ENCODE measurements at regions not wholly inside any gene's neighbourhood (a gene's known extent, or its start where the extent isn't known, plus 50 kb on each side); places are given as distances from the start of the nearest gene placed in this dataset.

- no peaks in the 10 kb centered on the region for H4K20me1 ChIP-seq (ENCODE audit: insufficient read depth, low read length)
- no peaks in the 10 kb centered on the region for H3K9me3 ChIP-seq (replicated peaks; ENCODE audit: insufficient read depth, low read length)
- H3F3A ChIP-seq (ENCODE audit: insufficient read depth, low read length), result no peaks in the 10 kb centered on the region
- H3K27ac ChIP-seq (ENCODE audit: low read length), result no peak overlapping the region; the same call in 1 of the 2 replicates
- peak overlapping the region; percentile 33; the same call in 1 of the 2 replicates for H3K4me2 ChIP-seq (ENCODE audit: low read depth, low read length)
- no peak overlapping the region for H3K9ac ChIP-seq (ENCODE audit: low read length)
- DNase-seq, result peak; percentile 47
- no peak for TF ChIP-seq CTCF (IDR thresholded peaks at IDR 0.05; ENCODE audit: low read length)
- no peak for TF ChIP-seq EZH2 (optimal IDR thresholded peaks at IDR 0.05; ENCODE audit: low read depth, low read length)
- no peak for TF ChIP-seq EZH2phosphoT487 (IDR thresholded peaks at IDR 0.05; ENCODE audit: low read length)
- no peaks in the 10 kb centered on the region for H3K79me2 ChIP-seq (ENCODE audit: low read length)
- no peaks in the 10 kb centered on the region for H3K27me3 ChIP-seq (replicated peaks; ENCODE audit: insufficient read depth, low read length)
- H3K9me2 ChIP-seq (replicated peaks; ENCODE audit: insufficient read depth, low read length), result no peaks in the 10 kb centered on the region
- H2AFZ ChIP-seq (ENCODE audit: low read length), result no peak overlapping the region
- H3K36me3 ChIP-seq (replicated peaks; ENCODE audit: insufficient read depth, low read length), result no peaks in the 10 kb centered on the region
- no peak overlapping the region for H3K4me3 ChIP-seq (ENCODE audit: low read length)
- H3K4me1 ChIP-seq (ENCODE audit: low read length), result peaks cover 19% of the 10 kb centered on the region
Observed at GRCh38 chr5:40378396-40379177, 301.1 kb upstream of the PTGER4 start.

GRCh38 chr5:40376566-40376965 lies 303.1 kb upstream of the PTGER4 start:
- Histone ChIP-seq H3K9me2 (replicated peaks; ENCODE audit: insufficient read depth, low read length) (no peaks in the 10 kb centered on the region), H3F3A (ENCODE audit: insufficient read depth, low read length) (no peaks in the 10 kb centered on the region), H3K27ac (ENCODE audit: low read length) (no peak overlapping the region), H3K4me1 (ENCODE audit: low read length) (peaks cover 16% of the 10 kb centered on the region), H3K79me2 (ENCODE audit: low read length) (no peaks in the 10 kb centered on the region), H4K20me1 (ENCODE audit: insufficient read depth, low read length) (no peaks in the 10 kb centered on the region), H3K27me3 (replicated peaks; ENCODE audit: insufficient read depth, low read length) (no peaks in the 10 kb centered on the region), H3K9me3 (replicated peaks; ENCODE audit: insufficient read depth, low read length) (no peaks in the 10 kb centered on the region), H2AFZ (ENCODE audit: low read length) (no peak overlapping the region), H3K9ac (ENCODE audit: low read length) (no peak overlapping the region), H3K36me3 (replicated peaks; ENCODE audit: insufficient read depth, low read length) (no peaks in the 10 kb centered on the region), H3K4me3 (ENCODE audit: low read length) (no peak overlapping the region), H3K4me2 (ENCODE audit: low read depth, low read length) (no peak overlapping the region)
- no peak for DNase-seq
- TF ChIP-seq EZH2 (optimal IDR thresholded peaks at IDR 0.05; ENCODE audit: low read depth, low read length) (no peak), CTCF (IDR thresholded peaks at IDR 0.05; ENCODE audit: low read length) (no peak), EZH2phosphoT487 (IDR thresholded peaks at IDR 0.05; ENCODE audit: low read length) (no peak)

- TF ChIP-seq EZH2 (optimal IDR thresholded peaks at IDR 0.05; ENCODE audit: low read depth, low read length) (no peak), EZH2phosphoT487 (IDR thresholded peaks at IDR 0.05; ENCODE audit: low read length) (no peak), CTCF (IDR thresholded peaks at IDR 0.05; ENCODE audit: low read length) (no peak)
- H3F3A ChIP-seq (ENCODE audit: insufficient read depth, low read length), result no peaks in the 10 kb centered on the region
- no peaks in the 10 kb centered on the region for H4K20me1 ChIP-seq (ENCODE audit: insufficient read depth, low read length)
- no peaks in the 10 kb centered on the region for H3K9me3 ChIP-seq (replicated peaks; ENCODE audit: insufficient read depth, low read length)
- no peaks in the 10 kb centered on the region for H3K27me3 ChIP-seq (replicated peaks; ENCODE audit: insufficient read depth, low read length)
- DNase-seq, result no peak
- no peak overlapping the region for H3K4me3 ChIP-seq (ENCODE audit: low read length)
- no peaks in the 10 kb centered on the region for H3K36me3 ChIP-seq (replicated peaks; ENCODE audit: insufficient read depth, low read length)
- peaks cover 16% of the 10 kb centered on the region for H3K4me1 ChIP-seq (ENCODE audit: low read length)
- H3K4me2 ChIP-seq (ENCODE audit: low read depth, low read length), result no peak overlapping the region
- no peak overlapping the region for H2AFZ ChIP-seq (ENCODE audit: low read length)
- no peaks in the 10 kb centered on the region for H3K79me2 ChIP-seq (ENCODE audit: low read length)
- no peak overlapping the region for H3K9ac ChIP-seq (ENCODE audit: low read length)
- no peaks in the 10 kb centered on the region for H3K9me2 ChIP-seq (replicated peaks; ENCODE audit: insufficient read depth, low read length)
- H3K27ac ChIP-seq (ENCODE audit: low read length), result no peak overlapping the region
Observed at GRCh38 chr5:40374853-40375252, 304.9 kb upstream of the PTGER4 start.

Data from MM.1S (cell line).